Loucy (cell line): ENCODE measurements at regions not wholly inside any gene's neighbourhood (a gene's known extent, or its start where the extent isn't known, plus 50 kb on each side); places are given as distances from the start of the nearest gene placed in this dataset.

Source experiments
- H2AFZ ChIP-seq: fragments of 200-600 bp; sonication (generic); 2 replicates; pipeline ENCODE4 v1.6.0; 2016; ENCODE audit warnings: antibody characterized with exemption, mild to moderate bottlenecking, low read length, moderate library complexity
- H3F3A ChIP-seq: fragments of 200-600 bp; 2 replicates; pipeline ENCODE4 v1.6.0; 2016; ENCODE audit warnings: antibody characterized with exemption, low read depth, mild to moderate bottlenecking
- H3K27me3 ChIP-seq: fragments of 200-600 bp; sonication (generic); 2 replicates; pipeline ENCODE4 v1.6.1; 2014; ENCODE audit warnings: low read length, mild to moderate bottlenecking; ENCODE audit not compliant: insufficient read depth, poor library complexity, severe bottlenecking
- H3K36me3 ChIP-seq: fragments of 200-600 bp; sonication (generic); 2 replicates; pipeline ENCODE4 v1.6.1; 2016; ENCODE audit warnings: low read length; ENCODE audit not compliant: insufficient read depth
- H3K4me1 ChIP-seq: fragments of 200-600 bp; sonication (generic); 2 replicates; pipeline ENCODE4 v1.5.1; 2014; ENCODE audit warnings: low read length, mild to moderate bottlenecking; ENCODE audit not compliant: insufficient read depth, poor library complexity, severe bottlenecking
- H3K4me2 ChIP-seq: fragments of 200-600 bp; sonication (generic); 2 replicates; pipeline ENCODE4 v1.6.0; 2014; ENCODE audit warnings: antibody characterized with exemption, low read length, low read depth, mild to moderate bottlenecking; ENCODE audit not compliant: poor library complexity, severe bottlenecking
- H3K4me3 ChIP-seq: fragments of 200-600 bp; sonication (generic); 2 replicates; pipeline ENCODE4 v1.5.1; 2014; ENCODE audit warnings: low read length, mild to moderate bottlenecking, mixed read lengths; ENCODE audit not compliant: poor library complexity, severe bottlenecking
- H3K79me2 ChIP-seq: fragments of 200-600 bp; sonication (generic); 2 replicates; pipeline ENCODE4 v1.6.1; 2014; ENCODE audit warnings: low read length; ENCODE audit not compliant: insufficient read depth
- H3K9ac ChIP-seq: fragments of 200-600 bp; sonication (generic); 2 replicates; pipeline ENCODE4 v1.6.0; 2014; ENCODE audit warnings: mild to moderate bottlenecking, low read depth, low read length, moderate library complexity; ENCODE audit not compliant: poor library complexity, severe bottlenecking
- H3K9me2 ChIP-seq: fragments of 200-600 bp; sonication (generic); replicated peaks from 2 replicates; pipeline ENCODE4 v1.6.1; 2016; ENCODE audit warnings: low read depth, low read length, mixed read lengths
- H3K9me3 ChIP-seq: fragments of 200-600 bp; sonication (generic); 2 replicates; pipeline ENCODE4 v1.6.1; 2014; ENCODE audit warnings: mild to moderate bottlenecking, antibody characterized with exemption, low read length, low read depth; ENCODE audit not compliant: insufficient read depth
- H4K20me1 ChIP-seq: fragments of 200-600 bp; sonication (generic); 2 replicates; pipeline ENCODE4 v1.6.0; 2014; ENCODE audit warnings: antibody characterized with exemption, low read length, mild to moderate bottlenecking; ENCODE audit not compliant: insufficient read depth, poor library complexity, severe bottlenecking
- CTCF ChIP-seq: fragments of 200-600 bp; sonication (generic); conservative IDR thresholded peaks from 2 replicates; pipeline ENCODE4 v1.5.1; 2014; ENCODE audit warnings: mild to moderate bottlenecking, antibody characterized with exemption, low read length
- EZH2phosphoT487 ChIP-seq: fragments of 200-600 bp; IDR thresholded peaks from 2 replicates; pipeline ENCODE4 v1.6.1; 2018; ENCODE audit warnings: antibody characterized with exemption, mild to moderate bottlenecking, moderate library complexity, borderline replicate concordance

GRCh38 chr5:96256795-96257470 is 176.1 kb downstream of the PCSK1 start:
- Histone ChIP-seq H4K20me1 (no peaks in the 10 kb centered on the region), H3K36me3 (no peaks in the 10 kb centered on the region), H3K79me2 (no peaks in the 10 kb centered on the region), H3F3A (no peaks in the 10 kb centered on the region), H3K4me2 (no peak overlapping the region), H3K9ac (no peak overlapping the region), H3K9me3 (no peaks in the 10 kb centered on the region), H3K4me3 (no peak overlapping the region), H3K27me3 (no peaks in the 10 kb centered on the region), H2AFZ (no peak overlapping the region), H3K9me2 (no peaks in the 10 kb centered on the region), H3K4me1 (peaks cover 20% of the 10 kb centered on the region)
- TF ChIP-seq EZH2phosphoT487 (no peak), CTCF (peak; percentile 22; the same call in 1 of the 2 replicates)

DNA sequence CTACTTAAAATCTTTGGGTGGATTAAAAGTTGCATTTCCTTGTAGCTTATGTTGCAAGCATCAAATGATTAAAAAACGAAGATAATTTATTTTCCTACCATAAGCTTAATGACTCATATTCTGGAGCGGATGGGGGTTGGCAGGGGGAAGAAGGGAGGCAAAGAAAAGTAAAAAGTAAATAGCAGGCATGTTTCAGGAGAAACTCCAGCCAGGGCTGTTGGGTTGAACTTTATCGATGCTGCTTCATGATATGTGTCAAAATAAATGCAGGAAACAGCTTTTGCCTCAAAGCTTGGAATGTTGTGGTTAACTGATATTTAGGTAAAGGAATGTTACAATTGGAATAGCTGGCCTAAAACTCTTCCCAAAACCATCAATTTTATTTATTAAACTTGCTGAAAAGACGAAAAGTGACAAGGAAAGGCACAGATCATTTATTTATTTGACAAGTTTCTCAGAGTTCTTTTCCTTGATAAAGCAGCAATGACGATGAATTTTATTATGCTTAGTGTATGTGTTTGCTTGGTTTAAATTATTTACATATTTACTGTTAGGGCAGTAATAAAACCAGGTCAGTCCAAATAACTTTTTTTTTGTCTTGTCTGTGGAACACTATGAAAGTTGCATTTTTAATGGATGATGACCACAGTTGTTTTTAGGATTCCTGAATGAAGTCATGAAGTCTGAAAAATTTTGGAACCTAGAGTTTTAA is 177.9 kb downstream of the PCSK1 start:
- no peaks in the 10 kb centered on the region for H4K20me1 ChIP-seq
- H3F3A ChIP-seq: no peaks in the 10 kb centered on the region
- H3K4me1 ChIP-seq: peaks cover 20% of the 10 kb centered on the region
- H3K27me3 ChIP-seq: no peaks in the 10 kb centered on the region
- H3K9me3 ChIP-seq: no peaks in the 10 kb centered on the region
- no peak overlapping the region for H3K4me2 ChIP-seq
- H3K79me2 ChIP-seq: no peaks in the 10 kb centered on the region
- no peak overlapping the region for H3K4me3 ChIP-seq
- H3K9me2 ChIP-seq: no peaks in the 10 kb centered on the region
- no peak overlapping the region for H3K9ac ChIP-seq
- H3K36me3 ChIP-seq: no peaks in the 10 kb centered on the region
- H2AFZ ChIP-seq: no peak overlapping the region
- TF ChIP-seq CTCF (no peak), EZH2phosphoT487 (no peak)

GRCh38 chr5:96253140-96253539 is 179.9 kb downstream of the PCSK1 start:
- H3F3A ChIP-seq: no peaks in the 10 kb centered on the region
- H2AFZ ChIP-seq: no peak overlapping the region
- H3K9me2 ChIP-seq: no peaks in the 10 kb centered on the region
- no peak overlapping the region for H3K4me2 ChIP-seq
- no peak overlapping the region for H3K9ac ChIP-seq
- no peak overlapping the region for H3K4me3 ChIP-seq
- no peaks in the 10 kb centered on the region for H3K9me3 ChIP-seq
- no peak for TF ChIP-seq EZH2phosphoT487
- no peak for TF ChIP-seq CTCF
- H3K79me2 ChIP-seq: no peaks in the 10 kb centered on the region
- H3K36me3 ChIP-seq: no peaks in the 10 kb centered on the region
- H3K27me3 ChIP-seq: no peaks in the 10 kb centered on the region
- peaks cover 6% of the 10 kb centered on the region for H3K4me1 ChIP-seq
- no peaks in the 10 kb centered on the region for H4K20me1 ChIP-seq
